Stimulated activated CD4-positive, alpha-beta T cell treated with anti-CD3 and anti-CD28 coated beads, Interleukin-15, amount 100 ng/mL, for 48 hours (primary cell): ENCODE measurements at regions not wholly inside any gene's neighbourhood (a gene's known extent, or its start where the extent isn't known, plus 50 kb on each side); places are given as distances from the start of the nearest gene placed in this dataset.

Experiments used
- DNase-seq, 2 donors: peaks; one replicate each; pipeline ENCODE4 v3.0.0-alpha.2; 2020; ENCODE audit warnings: low read depth in 2 of 2

GRCh38 chr14:66414511-66414910 lies 71.7 kb upstream of the CCDC196 start:
- no peak for DNase-seq

- DNase-seq: no peak
These were observed 65.7 kb upstream of the CCDC196 start for GRCh38 chr14:66420251-66421006.

- no peak for DNase-seq
These were observed 63.9 kb upstream of the CCDC196 start for GRCh38 chr14:66421990-66422946.

- no peak for DNase-seq
These were observed 60.8 kb upstream of the CCDC196 start for GRCh38 chr14:66425402-66425801.

GRCh38 chr14:66426451-66426850 lies 59.7 kb upstream of the CCDC196 start:
- no peak for DNase-seq

- no peak for DNase-seq
These were observed 53.8 kb upstream of the CCDC196 start for GRCh38 chr14:66432334-66432733.

- DNase-seq: no peak
These were observed 51.7 kb upstream of the CCDC196 start for GRCh38 chr14:66434464-66434863.

GRCh38 chr14:66435683-66436082 lies 50.5 kb upstream of the CCDC196 start:
- DNase-seq: no peak
